ENCODE measurements at regions not wholly inside any gene's neighbourhood (a gene's known extent, or its start where the extent isn't known, plus 50 kb on each side); places are given as distances from the start of the nearest gene placed in this dataset.
"Not testable (repeated sequence)": the region's sequence is repeated elsewhere in the genome, so short reads cannot be mapped to it uniquely, and the experiment has no call there.

DNA sequence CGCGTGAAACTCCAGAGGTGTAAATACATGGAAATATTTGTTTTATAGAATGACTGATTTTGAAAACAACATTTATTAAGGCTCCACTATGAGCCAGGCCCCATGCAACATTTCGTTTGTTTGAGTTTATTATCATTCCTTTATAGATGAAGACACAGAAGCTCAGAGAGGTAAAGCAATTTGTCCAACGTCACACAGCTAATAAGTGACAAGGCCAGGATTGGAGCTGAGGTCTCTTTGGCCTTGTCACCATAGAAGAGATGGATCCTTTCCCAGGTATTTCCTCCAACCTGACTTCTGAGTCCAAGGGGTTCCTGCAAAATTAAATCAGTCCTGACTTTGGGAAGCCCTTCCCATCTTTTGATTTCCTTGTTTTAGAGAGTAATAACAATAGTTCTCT, 98.0 kb downstream of the SYF2 start:
- DNase-seq (ENCODE audit: low spot score) = no peak

DNA sequence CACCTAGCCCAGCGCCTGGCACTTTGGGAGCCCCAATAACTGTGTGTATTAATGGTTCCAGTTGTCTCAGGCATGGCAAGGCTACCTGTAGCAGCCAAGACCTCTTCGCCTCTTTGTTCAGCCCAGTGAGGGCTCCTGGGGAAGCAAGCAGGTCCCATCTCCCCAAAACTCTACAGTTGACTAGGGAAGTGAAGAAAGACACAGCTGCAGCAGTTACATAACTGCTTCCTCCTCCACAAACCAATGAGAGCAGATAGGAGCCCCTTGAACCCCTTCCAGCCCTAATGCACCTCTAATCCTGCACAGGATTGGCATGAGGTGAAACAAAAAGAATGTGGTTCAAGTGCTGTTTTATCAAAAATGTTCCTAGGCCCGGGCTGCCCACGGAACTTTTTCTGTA, 100.5 kb downstream of the SYF2 start:
- DNase-seq (ENCODE audit: low spot score) = no peak

DNA sequence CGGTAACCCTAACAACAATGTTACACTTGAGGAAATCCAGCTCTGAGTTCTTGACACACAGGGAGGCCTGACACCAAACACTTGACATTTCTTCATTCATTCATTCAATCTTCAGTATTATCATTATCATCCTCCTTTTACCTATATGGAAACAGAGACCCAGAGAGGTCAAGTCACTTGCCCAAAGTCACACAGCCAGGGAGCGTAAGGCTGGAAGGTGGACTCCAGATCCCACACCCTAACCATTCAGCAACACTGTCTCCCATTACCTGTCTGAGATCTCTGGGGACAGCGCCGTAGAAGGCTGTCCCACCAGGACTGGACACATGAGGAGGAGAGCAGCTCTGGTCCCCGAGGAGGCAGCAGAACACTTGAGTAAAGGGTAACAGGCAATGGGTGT, 101.4 kb downstream of the SYF2 start:
- DNase-seq (ENCODE audit: low spot score) = no peak

DNA sequence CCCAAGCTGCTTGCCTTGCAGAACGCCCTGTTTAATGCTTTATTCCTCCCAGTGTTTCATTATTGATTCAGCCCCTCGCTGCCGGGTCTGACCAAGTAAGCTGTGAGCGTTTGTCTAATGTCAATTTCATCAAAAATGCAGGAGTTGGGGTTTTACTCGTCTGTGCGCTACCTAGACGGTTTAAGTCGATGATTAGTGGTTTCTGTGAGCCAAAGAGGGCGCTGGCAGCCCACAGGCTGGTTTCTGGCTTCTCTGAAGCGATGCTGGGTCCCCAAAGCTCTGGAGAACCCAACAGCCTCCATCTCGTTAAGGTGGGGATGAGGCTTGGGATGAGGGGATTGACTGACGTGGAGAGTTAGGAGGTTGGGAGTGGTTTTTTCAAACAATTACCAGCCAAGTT, 102.9 kb downstream of the SYF2 start:
- no peak for DNase-seq (ENCODE audit: low spot score)

DNA sequence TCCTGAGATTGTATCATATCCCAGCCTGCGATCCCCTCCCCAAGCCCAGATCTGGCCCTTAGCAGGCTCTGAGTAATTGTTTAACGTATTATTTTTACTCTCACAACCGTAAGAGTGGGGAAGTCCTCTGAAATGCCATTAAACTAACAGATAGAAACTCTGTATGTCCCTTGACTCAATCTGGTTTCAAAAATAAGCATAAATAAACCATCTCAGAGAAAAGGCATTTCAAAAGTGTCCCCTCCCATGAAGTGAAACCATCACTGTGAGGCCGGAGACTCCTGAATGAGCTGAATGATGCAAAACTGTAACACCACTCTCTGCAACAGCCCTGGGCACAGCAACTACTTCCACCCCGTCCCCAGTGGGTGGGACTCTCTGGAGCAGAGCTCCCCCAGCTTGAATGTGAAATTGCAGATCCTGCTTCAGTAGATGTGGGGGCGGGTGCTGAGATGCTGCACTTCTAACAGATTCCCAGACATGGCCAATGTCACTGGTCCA, 104.1 kb downstream of the SYF2 start:
- no peak for DNase-seq (ENCODE audit: low spot score)

DNA sequence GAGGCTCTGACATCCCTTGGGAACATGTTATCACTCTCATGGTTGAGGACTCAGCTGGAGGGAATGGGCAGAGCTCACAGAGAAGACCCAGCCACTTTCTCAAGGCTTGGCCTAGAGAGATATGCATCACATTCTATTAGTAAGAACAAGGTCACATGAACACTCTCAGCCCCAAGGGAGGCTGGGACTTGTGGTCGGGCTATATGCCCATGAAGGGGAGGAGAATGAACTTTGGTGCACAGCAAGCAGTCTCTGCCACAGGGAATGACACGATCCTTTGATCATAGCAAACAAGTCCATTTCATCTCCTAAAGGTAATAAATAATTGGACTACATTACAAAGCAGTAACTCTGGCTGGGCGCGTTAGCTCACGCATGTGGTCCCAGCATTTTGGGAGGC, 105.7 kb downstream of the SYF2 start:
- DNase-seq (ENCODE audit: low spot score) = no peak

DNA sequence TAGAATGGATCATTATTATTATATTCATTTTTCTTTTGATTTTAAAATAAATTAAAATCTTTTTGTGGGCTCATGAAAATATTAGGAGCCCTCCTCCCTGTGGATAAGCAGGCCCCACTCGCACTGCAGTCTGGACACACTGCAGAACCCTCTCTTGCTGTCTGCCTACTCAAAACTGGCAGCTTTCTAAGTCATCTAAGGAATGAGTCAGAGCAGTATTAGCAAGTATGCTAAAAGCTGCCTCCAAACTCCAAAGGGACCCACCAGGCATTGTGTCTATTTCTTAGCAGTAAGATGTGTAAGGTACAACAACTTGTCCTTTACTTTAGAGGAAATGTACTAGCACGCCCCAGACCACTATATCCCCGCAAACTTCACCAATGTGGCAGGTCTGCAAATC, 108.8 kb downstream of the SYF2 start:
- no peak for DNase-seq (ENCODE audit: low spot score)

DNA sequence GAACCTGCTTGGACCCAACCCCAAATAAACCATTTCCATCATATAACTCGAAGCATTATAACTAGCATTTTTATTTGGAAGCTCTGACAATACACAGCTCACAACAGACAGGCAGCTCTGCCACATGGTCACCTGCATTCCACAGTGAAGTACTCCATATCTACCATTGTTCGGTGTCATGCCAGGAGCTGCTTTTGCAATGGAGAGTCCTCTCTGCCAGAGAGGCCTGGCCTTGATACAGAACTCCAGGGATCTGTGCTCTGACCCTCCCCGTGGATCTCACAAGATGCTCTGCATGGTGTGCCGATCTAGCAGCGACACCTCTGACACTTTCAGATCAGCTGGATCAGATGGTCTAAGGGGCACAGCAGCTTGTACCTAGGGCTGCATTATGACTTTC, 109.6 kb downstream of the SYF2 start:
- no peak for DNase-seq (ENCODE audit: low spot score)

DNA sequence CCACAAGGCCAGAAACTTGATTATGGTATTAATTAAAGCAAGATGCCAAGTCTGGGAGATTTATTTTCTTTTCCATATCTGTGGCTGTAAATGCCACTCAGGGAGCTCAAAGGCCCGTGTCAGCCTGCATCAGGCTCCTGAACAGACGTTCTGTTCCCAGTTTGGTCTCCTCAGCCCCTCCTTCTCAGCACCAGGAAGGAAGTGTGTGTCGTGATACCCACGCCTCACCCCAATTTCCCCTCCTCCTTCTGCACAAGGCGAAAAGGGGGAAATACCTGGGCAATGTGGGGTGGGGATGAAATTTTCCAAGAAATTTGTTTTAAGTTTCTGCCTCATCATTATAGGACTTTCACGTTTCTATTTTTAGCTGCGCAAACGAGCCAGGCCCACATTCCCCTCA, 112.0 kb downstream of the SYF2 start:
- DNase-seq (ENCODE audit: low spot score) = no peak

DNA sequence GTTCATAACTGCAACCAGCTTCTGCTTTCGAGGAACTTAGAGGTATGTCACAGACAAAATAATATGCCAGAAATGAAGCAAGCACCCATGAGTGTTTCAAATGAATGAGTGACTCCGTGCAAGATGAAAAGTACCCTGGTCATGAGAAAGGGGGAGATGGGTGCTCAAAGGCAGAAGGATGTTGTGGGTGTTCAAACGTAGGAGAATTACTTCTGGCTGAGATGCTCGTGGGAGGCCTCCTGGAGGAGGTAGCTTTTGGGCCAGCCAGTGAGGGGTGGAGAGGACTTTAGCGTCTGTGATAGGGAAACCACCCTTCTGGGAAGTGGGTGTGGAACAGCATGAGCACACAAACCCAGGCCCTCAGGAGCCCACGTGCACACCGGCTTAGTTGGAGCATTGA, 113.8 kb downstream of the SYF2 start:
- DNase-seq (ENCODE audit: low spot score) = no peak

DNA sequence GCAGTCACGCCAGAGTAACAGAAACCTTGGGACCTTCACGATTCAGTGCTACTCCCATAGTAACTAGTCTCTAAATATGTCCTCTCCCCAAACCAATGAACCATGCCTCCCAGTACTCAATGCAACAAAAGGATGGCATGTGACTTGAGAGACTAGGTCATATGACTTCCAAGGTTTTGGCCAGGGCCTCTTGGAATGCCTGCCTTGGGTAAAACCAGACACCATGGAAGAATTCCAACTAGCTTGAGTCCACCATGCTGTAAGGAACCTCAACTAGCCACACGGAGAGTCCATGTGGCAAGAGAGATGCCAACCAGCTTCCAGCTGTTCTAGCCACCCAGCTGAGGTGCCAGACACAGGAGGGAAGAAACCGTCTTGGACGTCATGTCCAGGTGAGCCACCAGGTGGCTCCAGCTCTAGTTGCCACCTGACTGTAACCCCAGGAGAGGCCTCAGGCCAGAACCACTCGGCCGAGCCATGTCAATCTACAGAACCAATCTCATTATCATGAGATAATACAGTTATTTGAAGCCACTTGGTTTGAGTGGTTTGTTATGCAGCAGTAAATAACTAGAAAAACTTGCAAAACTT, 115.0 kb downstream of the SYF2 start:
- peak; percentile 57 for DNase-seq (ENCODE audit: low spot score)

DNA sequence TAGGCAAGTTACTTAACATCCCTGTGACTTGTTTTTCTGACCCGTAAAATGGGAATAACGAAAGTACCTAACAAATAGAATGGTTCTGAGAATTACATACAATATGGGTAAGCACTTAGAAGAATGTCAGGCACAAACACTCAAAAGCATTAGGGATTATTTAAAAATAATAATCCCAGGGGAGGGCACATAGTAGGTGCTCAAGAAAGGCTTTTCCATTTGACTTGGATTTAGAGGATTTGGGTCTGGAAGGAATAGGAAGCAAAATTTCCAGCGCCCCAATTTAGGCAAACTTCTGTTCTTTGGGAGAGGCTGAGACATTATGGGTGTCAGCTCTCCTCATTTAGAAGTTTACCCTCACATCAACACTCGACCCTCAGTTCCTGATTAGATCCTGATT, 115.5 kb downstream of the SYF2 start:
- DNase-seq (ENCODE audit: low spot score) = no peak

DNA sequence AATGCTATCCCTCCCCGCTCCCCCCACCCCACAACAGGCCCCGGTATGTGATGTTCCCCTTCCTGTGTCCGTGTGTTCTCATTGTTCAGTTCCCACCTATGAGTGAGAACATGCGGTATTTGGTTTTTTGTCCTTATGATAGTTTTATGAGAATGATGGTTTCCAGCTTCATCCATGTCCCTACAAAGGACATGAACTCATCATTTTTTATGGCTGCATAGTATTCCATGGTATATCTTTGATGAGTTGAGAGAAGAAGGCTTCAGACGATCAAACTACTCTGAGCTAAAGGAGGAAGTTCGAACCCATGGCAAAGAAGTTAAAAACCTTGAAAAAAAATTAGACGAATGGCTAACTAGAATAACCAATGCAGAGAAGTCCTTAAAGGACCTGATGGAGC, 116.2 kb downstream of the SYF2 start:
- not testable (repeated sequence) for DNase-seq (ENCODE audit: low spot score)

DNA sequence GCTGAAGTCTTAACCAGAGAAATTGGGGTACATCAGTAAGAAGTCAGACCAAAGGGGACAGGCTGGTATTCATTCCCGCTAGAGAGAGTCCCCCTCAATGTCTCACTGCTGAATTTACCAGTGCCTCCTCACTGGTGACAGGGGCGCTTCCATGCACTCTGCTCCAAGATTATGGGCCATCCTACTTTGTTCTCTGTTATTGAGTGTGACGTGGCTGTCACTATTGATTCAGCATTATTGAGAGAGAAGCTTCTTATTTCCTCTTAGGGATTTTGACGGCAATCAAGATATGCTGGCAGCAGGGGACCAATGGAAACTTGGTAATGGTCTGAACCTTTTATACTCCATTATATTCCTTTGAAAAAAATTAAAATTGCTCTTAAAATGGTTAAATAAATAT, 118.6 kb downstream of the SYF2 start:
- DNase-seq (ENCODE audit: low spot score) = no peak

DNA sequence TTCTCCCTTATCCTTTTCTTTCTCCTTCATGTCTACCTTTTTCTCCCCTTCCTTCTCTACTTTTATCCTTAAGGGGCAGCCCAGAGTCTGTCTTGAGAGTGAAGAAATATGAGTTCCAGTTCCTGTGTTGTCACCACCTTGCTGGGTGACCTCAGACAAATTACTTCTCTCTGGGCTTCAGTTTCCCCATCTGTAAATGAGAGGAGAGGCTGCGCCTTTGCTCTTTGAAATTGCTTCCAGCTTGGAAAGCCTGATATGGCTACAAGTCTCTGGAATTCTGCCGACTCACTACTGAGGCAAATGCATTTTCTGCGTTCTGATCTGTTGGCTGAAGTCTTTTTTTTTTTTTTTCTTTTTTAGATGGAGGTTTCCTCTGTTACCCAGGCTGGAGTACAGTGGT, 119.2 kb downstream of the SYF2 start:
- DNase-seq (ENCODE audit: low spot score) = no peak

DNA sequence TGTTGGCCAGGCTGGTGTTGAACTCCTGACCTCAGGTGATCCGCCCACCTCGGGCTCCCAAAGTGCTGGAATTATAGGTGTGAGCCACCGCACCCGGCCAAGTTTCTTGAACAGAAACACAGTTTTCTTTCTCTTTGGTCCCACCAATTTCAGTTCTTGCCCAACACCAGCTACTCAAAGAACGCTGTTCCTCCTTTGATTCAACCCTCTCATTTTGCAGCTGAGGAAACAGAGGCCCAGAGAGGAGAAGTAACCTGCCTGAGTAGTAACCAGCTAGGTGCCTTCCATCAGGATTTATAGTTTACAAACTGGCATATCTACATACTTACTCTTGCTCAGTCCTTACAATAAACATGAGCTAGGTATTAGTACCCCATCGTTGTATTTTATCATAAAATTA, 119.9 kb downstream of the SYF2 start:
- DNase-seq (ENCODE audit: low spot score) = no peak

DNA sequence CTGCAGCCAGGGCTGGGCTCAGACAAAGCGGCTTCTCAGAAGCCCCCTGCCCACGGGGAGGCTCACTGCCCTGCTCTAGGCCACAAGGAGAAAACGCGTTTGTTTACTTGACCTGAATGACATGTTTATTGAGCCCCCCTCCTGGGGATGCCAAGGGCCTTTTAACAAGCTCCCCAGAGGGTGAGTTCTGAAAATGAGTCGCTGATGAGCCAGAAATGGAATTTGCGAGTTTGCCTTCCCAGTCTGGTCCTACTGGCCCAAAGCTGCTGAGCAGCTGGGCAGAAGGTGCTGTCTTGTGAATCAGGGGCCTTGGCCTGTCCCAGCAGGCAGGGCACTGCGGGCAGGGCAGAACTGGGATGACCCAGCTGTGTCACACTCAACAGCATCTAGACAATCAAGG, 120.6 kb downstream of the SYF2 start:
- DNase-seq (ENCODE audit: low spot score) = no peak

DNA sequence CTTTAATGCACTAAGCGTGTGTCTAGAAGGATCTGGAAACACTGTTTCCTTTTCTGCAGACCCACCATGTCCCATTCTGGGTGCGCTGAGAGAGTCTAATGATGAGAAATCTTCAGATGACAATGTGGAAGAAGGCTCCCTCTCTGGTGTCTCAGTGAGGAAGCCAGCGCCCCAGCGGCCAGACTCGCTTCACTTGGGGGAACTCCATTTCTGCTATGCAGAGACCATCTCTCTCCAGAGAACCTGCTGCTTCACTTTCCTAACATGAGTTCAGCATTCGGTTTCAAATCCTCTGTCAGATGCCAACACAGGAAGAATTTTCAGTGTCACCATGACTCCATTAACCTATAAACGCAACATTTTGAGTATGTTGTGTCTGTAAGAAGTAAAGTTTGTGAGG, 121.8 kb downstream of the SYF2 start:
- no peak for DNase-seq (ENCODE audit: low spot score)

DNA sequence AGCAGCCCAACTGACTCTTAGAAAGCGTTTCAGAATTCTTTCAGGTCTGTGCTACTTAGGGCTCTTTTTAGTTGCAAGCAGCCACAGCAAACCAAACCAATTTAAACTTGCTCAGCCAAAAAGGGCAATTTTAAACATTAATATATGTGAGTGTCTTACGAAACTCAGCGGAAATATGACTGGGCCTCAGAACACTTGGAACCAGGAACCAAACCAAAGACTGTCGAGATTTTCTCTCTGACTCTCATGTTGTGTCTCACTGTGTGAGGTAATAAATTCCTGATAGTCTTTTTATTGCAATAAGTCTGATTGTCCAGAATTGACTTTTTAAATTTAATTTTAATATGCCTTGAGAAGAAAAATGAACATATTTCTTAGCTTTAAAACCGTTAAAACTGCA, 122.3 kb downstream of the SYF2 start:
- DNase-seq (ENCODE audit: low spot score) = no peak

DNA sequence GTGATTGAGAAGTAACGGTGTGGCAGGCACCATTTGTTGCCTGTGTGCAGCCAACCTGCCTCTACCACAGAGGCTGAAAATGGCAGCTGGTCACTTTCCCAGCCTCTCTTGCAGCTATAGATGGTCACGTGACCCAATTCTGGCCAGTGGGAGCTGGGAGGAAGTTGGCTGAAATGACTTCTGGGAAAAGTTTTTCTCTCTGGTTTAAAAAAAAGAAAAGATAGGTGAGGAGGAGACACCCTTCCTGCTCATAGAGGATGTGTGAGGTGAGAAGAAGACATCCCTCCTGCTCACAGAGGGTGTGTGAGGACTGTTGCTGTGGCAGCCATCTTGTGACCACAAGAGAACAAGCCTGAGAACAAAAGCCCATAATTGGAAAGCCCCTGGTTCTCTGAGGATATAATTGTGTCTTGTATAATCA, 122.8 kb downstream of the SYF2 start:
- DNase-seq (ENCODE audit: low spot score) = no peak

DNA sequence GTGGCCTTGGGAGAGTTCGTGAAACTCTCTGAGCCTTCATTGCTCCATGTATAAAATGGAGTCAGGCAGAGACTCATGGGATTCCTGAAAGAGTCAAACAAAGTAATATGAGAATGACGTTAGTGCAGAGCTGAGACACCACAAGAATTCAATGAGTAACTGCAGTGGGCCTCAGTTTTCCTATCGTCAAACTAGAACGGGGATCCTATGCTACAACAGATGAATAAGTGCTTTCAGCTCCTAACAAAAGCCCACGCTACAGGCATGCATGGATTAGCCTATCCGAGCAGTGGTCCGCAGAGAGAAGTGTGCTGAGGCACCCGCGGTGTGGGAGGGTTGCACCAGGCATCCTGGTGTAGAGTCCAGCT, 124.7 kb downstream of the SYF2 start:
- no peak for DNase-seq (ENCODE audit: low spot score)

DNA sequence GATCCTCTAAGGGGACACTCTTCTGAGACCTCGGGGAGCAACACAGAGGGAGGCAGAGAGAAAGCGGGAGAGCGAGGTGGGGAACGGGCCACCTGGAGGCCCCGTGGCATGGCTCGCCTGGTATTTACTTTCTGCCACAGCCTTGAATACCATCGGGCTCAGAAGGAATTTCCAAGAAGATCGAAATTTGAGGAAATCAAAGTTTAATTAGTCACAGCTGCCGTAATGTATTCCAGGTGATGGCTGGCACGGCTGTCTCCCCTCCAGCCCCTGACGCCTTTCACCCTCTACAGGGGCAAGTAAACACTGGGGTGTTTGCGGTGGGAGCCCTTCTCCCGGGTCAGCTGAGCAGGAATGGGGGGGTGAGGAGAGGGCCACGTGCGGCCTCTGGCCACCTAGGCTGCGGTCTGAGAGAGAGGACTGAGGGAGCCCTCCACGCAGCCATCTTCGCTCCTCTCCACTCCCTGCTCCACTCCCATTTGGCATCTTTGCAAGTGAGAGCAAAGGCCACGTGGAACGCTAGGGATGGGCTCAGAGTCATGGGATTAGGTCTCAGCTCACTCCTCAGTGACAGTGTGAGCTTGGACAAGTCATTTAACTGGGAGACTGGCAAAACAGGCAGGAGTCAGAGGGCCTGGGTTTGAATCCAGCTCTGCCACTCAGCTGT, 125.2 kb downstream of the SYF2 start:
- no peak for DNase-seq (ENCODE audit: low spot score)

DNA sequence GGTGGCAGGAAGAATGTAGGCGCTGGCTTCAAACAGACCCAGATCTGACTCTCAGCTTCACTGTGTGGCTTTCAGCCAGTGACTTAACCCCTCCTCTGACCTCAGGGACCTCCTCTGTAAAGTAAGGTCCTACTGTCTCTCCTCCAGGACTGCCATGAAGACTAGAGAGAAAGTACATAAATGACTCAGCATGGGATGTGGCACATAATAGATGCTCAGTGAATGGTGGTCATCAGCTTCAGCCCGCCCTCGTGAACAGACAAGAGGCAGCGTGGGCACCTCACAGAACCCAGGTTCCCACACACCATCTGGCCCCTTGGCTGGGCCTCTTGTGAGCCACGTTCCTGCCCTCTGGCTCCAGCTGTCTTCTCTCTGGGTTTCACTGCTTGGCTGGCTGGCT, 126.0 kb downstream of the SYF2 start:
- DNase-seq (ENCODE audit: low spot score) = no peak

DNA sequence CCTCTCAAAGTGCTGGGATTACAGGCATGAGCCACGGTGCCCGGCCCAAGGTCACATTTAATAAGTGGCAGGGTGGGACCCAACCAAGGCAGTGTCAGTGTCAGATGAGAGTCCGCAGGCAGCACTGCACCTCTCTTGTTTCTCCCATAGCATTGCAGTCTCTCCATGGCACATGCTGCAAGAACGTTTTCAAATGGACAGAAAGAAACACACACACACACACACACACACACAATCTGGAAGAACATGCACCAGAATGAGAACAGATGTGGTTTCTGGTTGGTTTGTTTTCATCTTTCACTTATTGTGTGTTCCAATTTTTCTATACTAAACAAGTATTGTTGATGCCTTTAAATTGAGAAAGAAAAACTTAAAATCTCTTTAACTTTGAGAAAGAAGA, 126.5 kb downstream of the SYF2 start:
- DNase-seq (ENCODE audit: low spot score) = no peak
